ENCODE measurements at regions not wholly inside any gene's neighbourhood (a gene's known extent, or its start where the extent isn't known, plus 50 kb on each side); places are given as distances from the start of the nearest gene placed in this dataset.

DNA sequence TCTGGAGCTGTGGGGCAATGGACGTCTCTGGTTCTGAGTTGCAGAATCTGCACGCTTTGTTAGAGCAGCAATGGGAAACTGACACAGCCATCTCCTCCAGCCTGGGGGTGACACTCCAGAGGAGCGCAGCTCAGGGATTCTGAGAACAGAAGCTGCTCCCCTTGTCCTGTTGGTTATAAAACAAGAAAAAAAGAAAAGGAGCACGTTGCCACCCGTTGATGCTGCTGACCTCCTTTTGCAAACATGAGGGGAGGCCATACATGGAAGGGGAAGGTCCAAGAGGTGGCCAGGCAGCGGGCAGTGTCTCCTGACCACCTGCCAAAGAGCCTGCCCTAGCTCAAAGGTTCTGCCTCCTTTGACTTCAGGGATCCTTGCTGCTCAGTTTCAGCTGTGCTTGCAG lies 61.0 kb downstream of the SPATA19 start:
- TF ChIP-seq GATA2 (IDR thresholded peaks at IDR 0.05; ENCODE audit: low read depth, low read length) (no peak), GATA3 (IDR thresholded peaks at IDR 0.05; ENCODE audit: low read depth, low read length) (no peak)
